Gastroesophageal sphincter (tissue), 3 donors: ENCODE measurements at regions not wholly inside any gene's neighbourhood (a gene's known extent, or its start where the extent isn't known, plus 50 kb on each side); places are given as distances from the start of the nearest gene placed in this dataset.

Source experiments
- POLR2AphosphoS5 ChIP-seq: sonication (generic); formaldehyde crosslinking; IDR thresholded peaks from one replicate; pipeline ENCODE4 v1.6.1; 2017; ENCODE audit warnings: antibody characterized with exemption
- TF ChIP-seq, protein P1 (sequence below), 4 experiments: fragments of 200-600 bp in 2 of 4; fragments of 450-650 bp in 2 of 4; sonication (generic) in 1 of 4; IDR thresholded peaks; one replicate each; pipeline ENCODE4 v1.5.1; 2017 to 2019; ENCODE audit warnings: antibody characterized with exemption in 4 of 4, mild to moderate bottlenecking in 2 of 4, moderate library complexity in 2 of 4

DNA sequence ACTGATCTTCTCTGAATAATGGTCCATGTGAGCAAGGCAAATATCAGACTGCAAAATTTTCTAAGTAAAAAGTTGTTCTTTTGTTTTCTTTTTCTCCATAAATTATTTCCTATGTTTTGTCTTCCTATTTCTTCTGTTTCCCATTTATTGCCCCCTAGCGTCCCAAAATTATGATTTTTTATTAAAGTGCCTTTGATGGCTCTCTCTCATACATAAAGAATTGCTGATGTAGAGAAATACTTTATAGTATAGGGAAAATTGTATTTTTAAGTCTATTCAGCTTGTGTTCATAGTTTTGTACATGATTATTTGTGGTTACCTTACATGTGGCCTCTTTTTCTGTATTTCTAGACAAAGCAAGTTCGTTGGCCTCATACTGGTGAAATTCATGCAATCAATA, 1031.2 kb downstream of the EFNA5 start:
- TF ChIP-seq POLR2AphosphoS5: no peak
- TF ChIP-seq, protein P1, sequence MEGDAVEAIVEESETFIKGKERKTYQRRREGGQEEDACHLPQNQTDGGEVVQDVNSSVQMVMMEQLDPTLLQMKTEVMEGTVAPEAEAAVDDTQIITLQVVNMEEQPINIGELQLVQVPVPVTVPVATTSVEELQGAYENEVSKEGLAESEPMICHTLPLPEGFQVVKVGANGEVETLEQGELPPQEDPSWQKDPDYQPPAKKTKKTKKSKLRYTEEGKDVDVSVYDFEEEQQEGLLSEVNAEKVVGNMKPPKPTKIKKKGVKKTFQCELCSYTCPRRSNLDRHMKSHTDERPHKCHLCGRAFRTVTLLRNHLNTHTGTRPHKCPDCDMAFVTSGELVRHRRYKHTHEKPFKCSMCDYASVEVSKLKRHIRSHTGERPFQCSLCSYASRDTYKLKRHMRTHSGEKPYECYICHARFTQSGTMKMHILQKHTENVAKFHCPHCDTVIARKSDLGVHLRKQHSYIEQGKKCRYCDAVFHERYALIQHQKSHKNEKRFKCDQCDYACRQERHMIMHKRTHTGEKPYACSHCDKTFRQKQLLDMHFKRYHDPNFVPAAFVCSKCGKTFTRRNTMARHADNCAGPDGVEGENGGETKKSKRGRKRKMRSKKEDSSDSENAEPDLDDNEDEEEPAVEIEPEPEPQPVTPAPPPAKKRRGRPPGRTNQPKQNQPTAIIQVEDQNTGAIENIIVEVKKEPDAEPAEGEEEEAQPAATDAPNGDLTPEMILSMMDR (IDR thresholded peaks at IDR 0.05): no peak
